ENCODE measurements at regions not wholly inside any gene's neighbourhood (a gene's known extent, or its start where the extent isn't known, plus 50 kb on each side); places are given as distances from the start of the nearest gene placed in this dataset.
"Not testable (repeated sequence)": the region's sequence is repeated elsewhere in the genome, so short reads cannot be mapped to it uniquely, and the experiment has no call there.

DNA sequence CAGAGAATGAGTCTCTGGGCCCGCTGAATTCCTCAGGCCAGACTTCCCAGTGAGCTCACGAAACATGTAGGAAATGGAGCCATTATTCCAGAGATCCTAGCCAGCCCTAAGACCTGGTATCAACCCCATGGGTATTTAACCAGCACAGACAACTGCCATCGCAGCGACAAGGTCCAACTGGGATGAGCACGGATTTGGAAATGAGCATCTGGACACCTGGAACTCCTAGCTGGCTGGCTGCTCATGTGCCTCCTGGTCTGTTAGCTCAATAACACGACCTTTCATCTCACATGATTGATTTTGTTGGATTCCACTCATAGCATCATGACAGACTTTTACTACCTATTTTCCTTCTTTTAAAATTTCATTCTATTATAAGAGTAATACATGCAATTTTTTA, 51.0 kb downstream of the POU3F3 start:
- DNase-seq, result no peak

- DNase-seq, result no peak
These were observed 55.4 kb downstream of the POU3F3 start for GRCh38 chr2:104909317-104909716.

DNA sequence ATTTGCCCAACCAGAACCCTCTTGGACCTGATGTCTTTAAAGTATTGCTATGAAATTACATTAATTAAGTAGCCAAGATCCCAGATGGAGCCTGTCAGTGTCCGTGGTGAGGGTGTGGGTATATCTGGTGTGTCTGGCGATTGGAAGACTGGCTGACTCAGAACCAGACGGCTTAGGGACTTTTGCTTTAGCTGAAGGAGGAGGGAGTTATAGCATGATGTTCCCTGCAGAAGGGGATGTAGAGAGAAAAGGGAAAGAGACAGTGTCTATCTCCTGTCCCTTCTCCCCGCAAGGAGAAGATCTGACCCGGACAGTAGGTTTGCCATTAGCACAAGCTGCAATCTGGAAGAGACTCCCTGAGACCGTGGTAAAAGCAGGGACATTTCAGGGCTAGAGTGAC, 60.6 kb downstream of the POU3F3 start:
- DNase-seq, result no peak

DNA sequence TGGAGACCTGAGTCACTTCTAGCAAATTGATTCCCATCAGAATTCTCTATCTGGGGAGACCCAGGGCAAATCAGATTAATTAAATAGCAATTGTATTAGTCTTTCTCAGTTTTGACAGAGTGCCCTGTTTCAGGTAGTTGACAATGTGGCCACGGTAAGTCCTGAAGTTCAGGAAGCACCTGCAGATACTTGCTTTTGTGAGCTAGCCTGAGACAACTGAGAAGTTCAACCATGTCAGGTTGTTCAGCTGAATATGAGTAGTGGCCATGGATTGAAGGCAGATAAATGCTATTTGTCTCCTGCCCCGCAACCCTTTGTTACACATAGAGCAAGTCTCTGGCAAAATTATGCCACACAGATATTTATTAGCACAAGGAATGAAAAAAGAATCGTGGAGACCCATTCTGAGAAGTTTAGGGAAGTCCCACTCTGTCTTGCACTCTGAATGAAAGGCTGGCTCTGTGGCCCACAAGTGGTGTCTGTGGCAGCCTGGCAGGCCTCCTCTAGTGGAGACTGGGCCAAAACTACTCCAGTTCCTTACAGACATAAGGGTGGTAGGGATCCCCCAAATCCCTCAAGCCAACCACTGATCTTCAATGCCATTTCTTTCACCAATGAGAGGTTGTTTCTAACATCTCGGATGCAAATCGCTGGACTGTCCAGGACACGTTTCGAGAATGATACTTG, 61.3 kb downstream of the POU3F3 start:
- DNase-seq, result no peak

DNA sequence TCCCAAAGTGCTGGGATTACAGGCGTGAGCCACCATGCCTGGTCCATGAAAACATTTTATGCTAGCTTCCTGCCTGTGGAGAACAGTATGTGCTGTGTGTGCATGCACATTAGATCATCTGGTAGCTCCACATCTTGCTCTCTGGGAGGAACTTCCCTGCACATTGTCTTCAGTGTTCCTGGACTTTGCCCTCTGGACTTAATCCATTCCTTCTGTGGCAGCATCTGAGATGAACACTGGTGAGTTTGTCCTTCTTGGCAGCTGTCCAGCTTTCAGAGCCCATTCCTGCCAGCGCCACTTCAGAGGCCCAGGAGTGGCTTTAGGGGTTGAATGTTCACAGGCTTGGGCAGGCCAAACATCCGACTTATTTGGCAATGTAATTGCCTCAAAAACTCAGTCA, 65.2 kb downstream of the POU3F3 start:
- no peak for DNase-seq

- no peak for DNase-seq
These were observed 69.8 kb downstream of the POU3F3 start for GRCh38 chr2:104923665-104924064.

- DNase-seq, result no peak
These were observed 75.7 kb downstream of the POU3F3 start for GRCh38 chr2:104929663-104930062.

GRCh38 chr2:104930732-104931131, 76.8 kb downstream of the POU3F3 start:
- no peak for DNase-seq

DNA sequence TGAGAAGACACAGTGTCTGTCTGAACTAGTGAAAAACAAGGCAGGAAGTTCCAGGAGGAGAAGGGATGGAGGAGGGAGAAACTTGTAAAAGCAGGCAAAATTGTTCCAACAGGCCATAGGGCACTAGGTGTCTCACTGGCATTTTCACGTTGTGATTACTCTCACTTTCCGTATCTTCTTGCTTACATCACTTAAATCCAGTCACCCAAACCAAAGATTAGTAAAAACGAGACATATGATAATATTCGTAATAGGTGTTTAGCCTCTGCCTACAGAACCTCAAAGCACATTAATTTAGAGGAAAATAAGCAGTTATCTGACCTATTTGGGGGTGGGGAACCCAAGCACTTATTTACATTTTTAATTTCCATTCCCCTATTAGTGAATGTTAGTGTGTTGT, 78.3 kb downstream of the POU3F3 start:
- no peak for DNase-seq

- DNase-seq, result no peak
These were observed 79.4 kb downstream of the POU3F3 start for GRCh38 chr2:104933151-104933917.

- DNase-seq, result no peak
These were observed 82.6 kb downstream of the POU3F3 start for GRCh38 chr2:104936527-104936926.

DNA sequence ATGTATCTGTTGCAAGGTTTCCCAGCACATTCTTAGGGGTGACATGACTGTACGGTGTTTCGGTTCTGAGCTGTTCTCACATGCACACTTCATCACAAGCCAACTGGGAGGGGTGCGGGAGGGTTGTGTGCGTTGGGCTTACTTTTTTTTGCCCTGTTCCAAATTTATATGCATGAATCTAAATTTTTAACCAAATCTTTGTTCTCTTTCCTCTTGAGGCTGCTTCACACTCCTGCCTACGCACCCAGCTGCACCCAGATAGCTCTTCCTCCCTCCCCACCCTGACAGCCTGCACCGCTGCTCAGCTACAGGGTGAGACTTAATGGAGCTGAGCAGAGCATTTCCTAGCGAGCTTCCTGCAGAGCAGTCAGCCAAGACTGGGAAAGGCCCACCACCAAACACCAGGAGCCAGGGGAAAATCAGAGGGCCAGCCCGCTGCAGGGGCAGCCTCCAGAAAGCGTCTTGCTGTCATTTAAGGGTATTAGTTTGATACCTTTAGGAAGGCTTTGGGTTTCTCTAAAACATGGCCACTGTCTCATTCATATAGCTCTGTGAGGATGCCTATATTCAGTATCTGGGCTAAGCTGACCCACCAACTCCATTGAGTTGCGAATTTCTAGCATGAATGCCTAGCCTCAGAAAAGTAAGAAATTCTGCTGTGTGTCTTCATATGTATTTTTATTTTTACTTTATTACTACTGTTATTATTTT, 84.5 kb downstream of the POU3F3 start:
- DNase-seq, result no peak

DNA sequence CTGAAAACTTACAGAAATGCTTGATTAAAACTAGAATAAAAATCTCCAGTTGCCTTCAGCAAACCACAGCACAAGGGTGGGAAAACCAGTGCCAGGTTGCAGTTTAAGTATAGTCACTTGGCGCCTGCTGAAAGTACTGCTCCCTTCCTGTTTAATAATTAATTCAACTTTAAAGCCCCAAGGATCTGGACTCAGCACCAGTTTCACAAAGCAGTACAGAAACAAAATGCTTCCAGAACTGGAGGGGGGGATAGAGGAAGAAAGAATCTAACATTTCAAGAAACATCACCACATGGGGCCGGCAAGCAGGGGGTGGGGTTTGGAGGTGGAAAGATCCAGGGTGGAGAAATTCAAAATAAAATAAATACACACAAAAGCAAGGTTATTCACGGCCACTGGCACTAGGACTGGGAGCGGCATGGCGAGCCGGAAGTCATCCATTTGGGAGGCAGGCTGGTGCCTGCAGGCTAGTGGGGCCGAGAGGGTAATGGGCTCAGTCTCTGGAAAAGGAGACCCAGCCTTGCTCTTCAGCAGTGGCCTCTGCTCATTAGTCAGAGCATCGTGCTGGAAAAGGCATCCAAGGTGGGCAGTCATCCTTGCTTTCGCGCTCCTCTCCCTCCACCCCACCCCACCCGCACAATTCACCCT, 85.8 kb downstream of the POU3F3 start:
- DNase-seq, result no peak

GRCh38 chr2:104944495-104944894, 90.6 kb downstream of the POU3F3 start:
- no peak for DNase-seq

GRCh38 chr2:104945121-104945520, 91.2 kb downstream of the POU3F3 start:
- DNase-seq, result no peak

DNA sequence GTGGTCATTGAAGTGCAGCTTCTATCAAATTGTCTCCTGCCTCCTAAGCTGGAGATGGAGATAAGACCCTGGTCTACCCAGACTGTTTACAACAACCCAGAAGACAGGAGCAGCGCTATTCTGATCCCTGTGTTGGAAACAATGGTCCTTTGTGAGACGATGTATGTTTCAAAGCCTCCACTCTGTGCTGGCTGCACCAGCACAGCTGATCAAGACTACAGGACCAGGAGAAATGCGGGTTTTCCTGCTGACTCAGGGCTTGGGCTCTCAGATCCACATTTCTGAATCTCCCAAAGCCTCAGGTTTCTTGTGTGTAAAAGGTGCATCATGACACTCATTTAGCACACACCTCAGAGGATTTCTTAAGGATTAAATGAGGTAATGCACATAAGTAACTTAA, 92.0 kb downstream of the POU3F3 start:
- no peak for DNase-seq

- DNase-seq, result not testable (repeated sequence)
These were observed 90.4 kb upstream of the MRPS9 start for GRCh38 chr2:104947456-104947855.

- no peak for DNase-seq
These were observed 84.9 kb upstream of the MRPS9 start for GRCh38 chr2:104952976-104953375.

DNA sequence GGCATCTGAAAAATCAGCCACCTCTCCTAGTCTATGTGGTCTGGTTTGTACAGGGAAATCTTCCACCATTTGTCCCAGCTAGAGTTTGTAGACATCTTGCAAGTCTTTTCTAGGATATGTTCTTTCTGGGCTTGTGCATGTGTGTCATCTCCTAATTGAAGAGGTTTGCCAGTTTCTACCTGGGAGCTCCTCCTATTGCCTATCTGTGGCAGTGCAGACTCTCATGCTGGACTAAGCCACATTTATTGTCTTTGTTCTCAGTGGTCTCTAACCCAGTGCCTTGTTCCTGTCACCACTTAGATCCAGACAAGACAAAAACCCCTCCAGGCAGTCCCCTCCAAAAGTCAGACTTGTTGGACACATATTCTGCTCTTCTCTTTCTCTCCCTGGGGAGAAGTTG, 72.0 kb upstream of the MRPS9 start:
- no peak for DNase-seq

DNA sequence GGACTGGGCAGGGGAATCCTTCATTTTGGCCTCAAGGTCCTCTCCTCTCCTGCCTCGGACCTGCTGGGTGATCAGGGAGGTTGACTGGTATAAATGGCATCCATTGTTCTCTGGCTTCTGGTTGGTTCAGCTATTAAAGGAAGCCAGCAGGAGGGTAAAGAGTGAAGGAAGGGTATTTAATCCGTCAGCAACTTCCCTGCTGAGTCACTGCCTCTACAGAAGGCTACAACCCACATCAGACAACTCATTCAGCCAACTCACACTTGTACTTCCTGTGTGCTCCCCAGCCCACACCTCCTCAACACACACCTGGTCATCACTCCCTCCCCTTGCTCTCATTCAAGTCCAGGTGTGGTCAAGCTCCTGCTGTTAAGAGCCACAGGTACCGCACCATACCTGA, 68.3 kb upstream of the MRPS9 start:
- no peak for DNase-seq

- DNase-seq, result no peak
These were observed 62.5 kb upstream of the MRPS9 start for GRCh38 chr2:104975371-104975770.

DNA sequence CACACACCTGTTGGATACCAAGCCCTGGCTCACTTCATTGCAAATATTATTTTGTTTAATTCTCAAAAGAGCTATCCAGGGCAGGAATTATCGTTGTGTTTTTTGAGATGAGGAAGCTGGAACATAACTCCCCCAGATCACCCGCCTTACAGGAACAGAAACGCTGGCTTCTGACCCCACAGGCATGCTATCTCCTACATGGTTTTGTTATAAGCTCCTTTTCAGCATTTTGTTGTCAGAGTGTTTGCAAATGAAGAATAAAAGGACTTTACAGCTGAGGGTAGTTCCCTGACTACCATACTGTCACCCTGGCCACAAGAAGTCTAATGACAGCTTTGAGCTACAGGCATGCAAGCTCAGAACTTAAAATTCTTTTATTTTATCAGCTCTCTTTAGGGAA, 62.0 kb upstream of the MRPS9 start:
- no peak for DNase-seq

DNA sequence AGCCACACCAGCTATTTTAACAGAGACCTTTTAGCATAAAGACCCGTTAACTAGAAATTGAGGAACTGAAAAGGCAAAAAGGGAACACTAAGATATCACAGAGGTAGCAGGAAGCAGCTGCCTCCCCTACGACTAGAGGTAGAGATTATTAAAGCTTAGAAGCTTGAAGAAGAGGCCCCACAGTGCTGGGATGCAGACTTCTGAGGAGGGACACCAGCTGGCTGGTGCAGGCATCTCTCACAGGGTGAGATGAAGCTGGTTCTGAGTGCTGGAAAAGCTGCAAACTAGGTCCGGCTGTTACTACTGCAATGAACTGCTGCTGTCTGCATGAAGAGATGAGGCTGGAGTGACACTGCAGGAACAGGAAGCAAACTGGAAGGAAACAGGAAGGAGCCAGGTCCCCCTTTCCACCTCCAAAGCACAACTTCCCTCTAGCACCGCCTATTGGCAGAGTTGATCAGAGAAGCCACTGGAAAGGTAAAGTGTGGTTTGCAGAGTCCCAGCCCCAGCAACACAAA, 61.2 kb upstream of the MRPS9 start:
- peak; percentile 8 for DNase-seq

Measured in activated gamma-delta T cell treated with Interleukin-2 at 50 U/mL for 16 hours (primary cell).